LNCaP clone FGC (cell line): ENCODE measurements at regions not wholly inside any gene's neighbourhood (a gene's known extent, or its start where the extent isn't known, plus 50 kb on each side); places are given as distances from the start of the nearest gene placed in this dataset.

Experiments used
- DNase-seq: peaks from one replicate; pipeline ENCODE4 v3.0.0-alpha.2; 2011; ENCODE audit warnings: low read depth
- H3K4me3 ChIP-seq: 2 replicates; pipeline ENCODE4 v1.5.1; 2011; ENCODE audit warnings: mild to moderate bottlenecking, low read depth, low read length, control low read depth
- CTCF ChIP-seq: IDR thresholded peaks from 2 replicates; pipeline ENCODE4 v1.5.1; 2012; ENCODE audit warnings: mild to moderate bottlenecking; ENCODE audit not compliant: control insufficient read depth, insufficient read depth; ENCODE audit errors: extremely low read depth

DNA sequence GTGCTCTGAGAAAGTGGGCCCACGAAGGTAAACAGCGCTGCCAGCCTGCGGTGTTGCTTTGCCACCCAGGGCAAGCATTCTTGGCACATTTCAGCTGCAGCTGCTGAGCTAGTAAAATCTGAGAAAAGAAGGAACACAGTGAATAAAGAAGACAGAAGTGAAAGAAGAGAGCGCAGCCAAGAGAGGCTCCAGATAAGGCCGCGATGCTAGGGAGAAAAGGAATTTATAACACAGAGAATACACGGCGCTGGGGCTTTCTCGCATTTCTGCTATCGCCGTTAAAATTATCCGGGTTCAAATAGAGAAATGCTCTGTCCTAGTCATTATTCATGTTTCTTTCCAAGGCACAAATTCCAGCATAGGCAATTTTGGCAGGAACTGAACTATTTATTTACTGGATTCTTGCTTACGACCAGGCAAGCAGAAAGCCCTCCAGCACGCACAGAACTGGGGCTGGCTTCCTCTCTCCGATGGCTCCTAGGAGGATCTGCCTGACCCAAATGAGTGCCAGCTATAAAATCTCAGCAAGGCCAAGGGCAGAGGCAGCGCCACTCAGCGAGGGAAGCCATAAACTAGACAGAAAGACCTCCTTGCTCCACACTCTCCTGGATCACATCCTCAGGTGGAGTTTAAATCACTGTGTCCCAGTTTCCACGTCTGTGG, 111.2 kb downstream of the ATPSCKMT start:
- no peak for TF ChIP-seq CTCF
- H3K4me3 ChIP-seq: no peak overlapping the region
- no peak for DNase-seq

DNA sequence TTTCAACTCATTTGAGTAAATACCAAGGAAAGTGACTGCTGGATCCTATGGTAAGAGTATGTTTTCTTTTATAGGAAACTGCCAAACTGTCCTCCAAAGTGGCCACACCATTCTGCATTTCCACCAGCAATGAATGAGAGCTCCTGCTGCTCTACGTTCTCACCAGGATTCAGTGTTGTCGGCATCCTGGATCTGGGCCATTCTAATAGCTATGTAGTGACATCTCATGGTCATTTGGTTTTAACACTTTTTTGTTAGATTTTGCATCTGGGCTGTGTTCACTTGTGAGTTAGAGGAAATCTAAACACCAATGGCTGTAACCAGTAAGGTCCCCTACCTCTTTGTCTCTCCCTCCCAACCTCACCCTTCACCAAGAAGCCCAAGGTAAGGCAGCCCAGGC, 115.9 kb downstream of the ATPSCKMT start:
- TF ChIP-seq CTCF: no peak
- DNase-seq: no peak
- H3K4me3 ChIP-seq: no peak overlapping the region

- no peak for TF ChIP-seq CTCF
- DNase-seq: no peak
- H3K4me3 ChIP-seq: no peak overlapping the region
Measured at GRCh38 chr5:10130881-10131280, 118.8 kb downstream of the ATPSCKMT start.

DNA sequence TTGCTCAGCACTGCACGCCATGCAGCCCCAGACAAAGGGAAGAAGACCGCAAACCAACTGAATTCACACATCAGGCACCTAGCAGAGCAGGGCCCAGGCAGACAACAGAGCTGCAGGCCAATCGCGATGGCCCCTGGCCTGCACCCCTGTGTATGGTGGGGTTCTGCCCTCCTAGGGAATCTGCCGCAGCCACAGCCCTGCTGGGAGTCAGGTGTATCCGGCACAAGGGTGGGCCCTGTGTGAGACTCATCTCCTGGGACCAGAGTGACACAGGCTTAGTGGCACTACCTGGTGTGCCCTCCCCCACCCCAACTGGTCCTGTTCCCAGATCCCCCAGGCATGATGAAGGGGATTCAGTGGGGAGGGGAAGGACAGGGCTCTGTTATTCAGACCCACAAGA, 122.8 kb downstream of the ATPSCKMT start:
- DNase-seq: no peak
- no peak overlapping the region for H3K4me3 ChIP-seq
- no peak for TF ChIP-seq CTCF

GRCh38 chr5:10125116-10125515, 124.6 kb downstream of the ATPSCKMT start:
- H3K4me3 ChIP-seq: no peak overlapping the region
- TF ChIP-seq CTCF: no peak
- no peak for DNase-seq

DNA sequence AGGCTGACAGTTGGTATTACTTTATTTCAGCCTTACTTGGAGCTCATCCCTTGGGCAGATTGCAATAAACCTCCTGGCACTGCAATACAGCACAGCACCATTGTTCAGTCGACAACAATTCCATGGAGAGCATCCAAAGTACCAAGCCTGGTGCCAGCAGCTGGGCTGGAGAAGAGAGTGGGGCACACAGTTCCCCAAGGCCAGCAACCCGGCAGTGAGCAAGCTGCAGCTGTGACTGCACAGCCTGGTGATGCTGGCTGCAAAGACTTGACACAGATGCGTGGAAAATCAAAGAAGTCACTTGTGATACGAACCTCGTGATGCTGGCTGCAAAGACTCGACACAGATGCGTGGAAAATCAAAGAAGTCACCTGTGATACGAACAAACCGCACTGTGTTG, 125.4 kb downstream of the ATPSCKMT start:
- no peak for DNase-seq
- no peak overlapping the region for H3K4me3 ChIP-seq
- TF ChIP-seq CTCF: no peak
